ENCODE measurements at regions not wholly inside any gene's neighbourhood (a gene's known extent, or its start where the extent isn't known, plus 50 kb on each side); places are given as distances from the start of the nearest gene placed in this dataset.

DNA sequence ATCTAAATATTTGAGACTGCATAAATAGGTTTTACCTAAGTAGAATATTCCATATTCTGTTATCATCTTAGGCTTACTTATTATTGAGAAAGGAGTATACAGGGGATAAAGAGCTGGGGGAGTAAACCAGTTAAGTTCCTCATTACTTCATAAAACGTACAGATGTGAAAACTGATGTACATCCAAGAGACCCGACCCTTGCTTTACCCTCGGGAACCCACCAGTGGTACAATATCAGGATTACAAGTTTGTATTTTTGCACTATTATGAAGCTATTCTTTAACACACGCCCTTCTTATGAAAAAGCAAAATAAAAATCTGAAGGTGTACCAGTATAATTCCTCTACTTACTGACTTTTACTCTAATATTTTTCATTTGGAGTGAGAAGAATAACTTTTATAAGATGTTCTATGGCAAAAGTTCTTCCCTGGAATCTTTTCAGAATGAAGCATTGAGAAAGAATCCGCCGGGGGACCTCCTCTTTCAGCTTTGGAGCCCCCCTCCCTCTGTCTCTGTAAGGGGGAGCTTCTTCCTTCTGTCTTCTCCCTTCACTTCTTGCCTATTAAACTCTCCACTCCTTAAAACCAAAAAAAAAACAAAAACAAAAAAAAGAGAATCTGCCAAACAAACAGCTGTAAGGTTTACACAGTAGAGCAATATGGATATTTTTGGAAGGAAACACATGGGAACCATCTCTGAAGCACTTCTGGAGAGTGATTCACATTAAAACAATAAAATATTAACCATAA is 550.0 kb downstream of the TNS3 start:
- TF ChIP-seq CTCF (IDR thresholded peaks at IDR 0.05) = no peak

DNA sequence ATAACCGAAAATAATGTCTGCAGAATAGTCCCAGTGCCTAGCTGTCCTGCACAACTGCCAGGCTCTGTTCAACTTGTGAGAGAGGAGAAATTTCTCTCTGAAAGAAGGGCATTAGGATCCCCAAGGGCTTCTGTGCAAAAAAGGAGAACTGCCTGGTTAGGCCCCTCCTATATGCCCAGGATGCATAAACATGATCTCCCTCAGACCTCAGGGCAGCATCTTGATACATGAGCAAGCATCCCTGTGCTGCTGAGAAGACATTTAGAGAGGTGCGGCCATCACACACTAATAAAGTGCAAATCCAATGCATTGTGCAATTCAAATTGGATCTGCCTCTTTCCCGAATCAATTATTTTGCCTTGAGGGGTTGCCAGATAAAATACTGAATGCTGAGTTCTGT is 553.6 kb downstream of the TNS3 start:
- no peak for TF ChIP-seq CTCF (IDR thresholded peaks at IDR 0.05)

- no peak for TF ChIP-seq CTCF (IDR thresholded peaks at IDR 0.05)
Measured at GRCh38 chr7:47027695-47028240, 554.1 kb downstream of the TNS3 start.

- TF ChIP-seq CTCF (IDR thresholded peaks at IDR 0.05) = no peak
Measured at GRCh38 chr7:47026780-47027361, 555.0 kb downstream of the TNS3 start.

- no peak for TF ChIP-seq CTCF (IDR thresholded peaks at IDR 0.05)
Measured at GRCh38 chr7:47024991-47025390, 556.9 kb downstream of the TNS3 start.

- TF ChIP-seq CTCF (IDR thresholded peaks at IDR 0.05) = no peak
Measured at GRCh38 chr7:47008461-47008860, 573.5 kb downstream of the TNS3 start.

DNA sequence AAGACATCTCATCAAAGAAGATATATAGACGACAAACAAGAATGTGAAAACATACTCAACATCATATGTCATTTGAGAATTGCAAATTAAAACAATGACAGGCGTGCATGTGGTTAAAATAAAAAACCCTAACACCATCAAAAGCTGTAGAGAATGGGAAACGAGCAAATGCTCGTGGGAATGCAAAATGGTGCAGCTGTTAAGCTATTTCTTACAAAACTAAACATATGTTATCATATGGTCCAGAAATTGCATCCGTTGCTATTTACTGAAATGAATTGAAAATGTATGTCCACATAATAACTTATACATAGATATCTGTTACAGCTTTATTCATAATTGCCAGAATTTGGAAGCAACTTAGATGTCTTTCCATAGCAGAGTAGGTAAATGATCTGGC is 574.4 kb downstream of the TNS3 start:
- TF ChIP-seq CTCF (IDR thresholded peaks at IDR 0.05) = no peak

Measured in LNCAP (cell line).